Neuronal stem cell (in vitro differentiated cells): ENCODE measurements at regions not wholly inside any gene's neighbourhood (a gene's known extent, or its start where the extent isn't known, plus 50 kb on each side); places are given as distances from the start of the nearest gene placed in this dataset.

ENCODE experiments used
- DNase-seq: peaks from one replicate; pipeline ENCODE4 v3.0.0-alpha.2; 2013; ENCODE audit warnings: low spot score
- H2AFZ ChIP-seq: one replicate; pipeline ENCODE4 v1.6.1; 2013; ENCODE audit warnings: mild to moderate bottlenecking, low read length, inconsistent platforms
- H2AK5ac ChIP-seq: 2 replicates; pipeline ENCODE4 v1.6.1; 2013; ENCODE audit warnings: low read depth, mild to moderate bottlenecking, inconsistent platforms, low read length, moderate library complexity, mixed read lengths
- H2BK120ac ChIP-seq: 2 replicates; pipeline ENCODE4 v1.6.1; 2013; ENCODE audit warnings: low read depth, mild to moderate bottlenecking, inconsistent platforms, low read length, moderate library complexity, mixed read lengths
- H2BK12ac ChIP-seq: one replicate; pipeline ENCODE4 v1.6.1; 2013; ENCODE audit warnings: low read length, inconsistent platforms
- H2BK15ac ChIP-seq: 2 replicates; pipeline ENCODE4 v1.6.1; 2013; ENCODE audit warnings: mild to moderate bottlenecking, low read length, inconsistent platforms, mixed read lengths
- H2BK5ac ChIP-seq: one replicate; pipeline ENCODE4 v1.6.1; 2013; ENCODE audit warnings: inconsistent platforms, mild to moderate bottlenecking, low read length, moderate library complexity
- H3K14ac ChIP-seq: one replicate; pipeline ENCODE4 v1.6.1; 2013; ENCODE audit warnings: low read length, inconsistent platforms
- H3K18ac ChIP-seq: 2 replicates; pipeline ENCODE4 v1.6.1; 2013; ENCODE audit warnings: low read length, inconsistent platforms
- H3K23ac ChIP-seq: 2 replicates; pipeline ENCODE4 v1.6.1; 2013; ENCODE audit warnings: low read depth, mild to moderate bottlenecking, mixed read lengths, low read length, inconsistent platforms; ENCODE audit not compliant: poor library complexity
- H3K27ac ChIP-seq: replicated peaks from 3 replicates; pipeline ENCODE4 v1.5.1; 2013; ENCODE audit warnings: low read length, inconsistent platforms
- H3K27me3 ChIP-seq, 3 experiments: 2 replicates each; pipeline ENCODE4 v1.6.1; 2013; ENCODE audit warnings: low read length in 3 of 3, mild to moderate bottlenecking in 2 of 3, inconsistent platforms in 1 of 3, low read depth in 1 of 3, mixed read lengths in 1 of 3, moderate library complexity in 1 of 3; ENCODE audit not compliant: control insufficient read depth in 3 of 3, insufficient read depth in 3 of 3
- H3K36me3 ChIP-seq, 2 donors: replicated peaks in 1 of 2; 2 replicates each; pipeline ENCODE4 v1.6.1; 2013; ENCODE audit warnings: low read length in 2 of 2; ENCODE audit not compliant: control insufficient read depth in 2 of 2, insufficient read depth in 2 of 2
- H3K4ac ChIP-seq: 2 replicates; pipeline ENCODE4 v1.6.1; 2013; ENCODE audit warnings: inconsistent platforms, mild to moderate bottlenecking, low read length, moderate library complexity
- H3K4me1 ChIP-seq, 2 donors: 1 replicate in 1 of 2; 2 replicates in 1 of 2; pipeline ENCODE4 v1.6.1; 2013; ENCODE audit warnings: low read length in 2 of 2, low read depth in 1 of 2; ENCODE audit not compliant: control insufficient read depth in 2 of 2, insufficient read depth in 1 of 2
- H3K4me2 ChIP-seq: one replicate; pipeline ENCODE4 v1.6.1; 2013; ENCODE audit warnings: mild to moderate bottlenecking, low read length, inconsistent platforms; ENCODE audit not compliant: insufficient read depth, poor library complexity, severe bottlenecking
- H3K4me3 ChIP-seq, 2 donors: 2 replicates each; pipeline ENCODE4 v1.5.1; 2013; ENCODE audit warnings: low read length in 2 of 2, mild to moderate bottlenecking in 2 of 2, inconsistent platforms in 1 of 2, moderate library complexity in 1 of 2
- H3K79me1 ChIP-seq: one replicate; pipeline ENCODE4 v1.6.1; 2013; ENCODE audit warnings: low read depth, mild to moderate bottlenecking, inconsistent platforms, low read length, moderate library complexity
- H3K9ac ChIP-seq: one replicate; pipeline ENCODE4 v1.6.1; 2013; ENCODE audit warnings: mild to moderate bottlenecking, low read depth, low read length, inconsistent platforms; ENCODE audit not compliant: poor library complexity
- H3K9me3 ChIP-seq, 2 donors: replicated peaks in 1 of 2; 2 replicates each; pipeline versions ENCODE3 to v1.6.1; 2013; ENCODE audit warnings: low read length in 2 of 2, mild to moderate bottlenecking in 2 of 2, inconsistent platforms in 1 of 2, low read depth in 1 of 2, mixed read lengths in 1 of 2, moderate library complexity in 1 of 2; ENCODE audit not compliant: control insufficient read depth in 2 of 2, insufficient read depth in 1 of 2
- H4K8ac ChIP-seq: one replicate; pipeline ENCODE4 v1.6.1; 2013; ENCODE audit warnings: low read depth, mild to moderate bottlenecking, inconsistent platforms, low read length, moderate library complexity
- H4K91ac ChIP-seq: one replicate; pipeline ENCODE4 v1.6.1; 2013; ENCODE audit warnings: low read length, low read depth, mild to moderate bottlenecking, inconsistent platforms; ENCODE audit not compliant: poor library complexity
- WGBS, 2 donors: extraction: QIAGEN DNeasy Blood & Tissue Kit; methylation state at CpG; one replicate each; pipeline ENCODE4 v1.1.7; 2013; ENCODE audit warnings: missing lambda C conversion rate in 2 of 2, mixed read lengths in 1 of 2; ENCODE audit not compliant: insufficient read length in 2 of 2, insufficient replicate concordance in 1 of 2; ENCODE audit errors: extremely low coverage in 2 of 2; 5-methylcytosine and 5-hydroxymethylcytosine counted together

- DNase-seq: no peak
- Histone ChIP-seq H3K79me1 (no peaks in the 10 kb centered on the region), H2BK5ac (no peak overlapping the region), H2AFZ (no peak overlapping the region), H3K4me2 (no peak overlapping the region), H3K9ac (no peak overlapping the region), H3K9me3 (peaks cover 0 to 1% of the 10 kb centered on the region in 2 donors), H3K23ac (no peak overlapping the region), H3K27ac (no peak overlapping the region), H3K27me3 (peaks cover 0 to 3% (median 0%) of the 10 kb centered on the region in 3 experiments), H3K4me1 (peaks cover 0 to 2% of the 10 kb centered on the region in 2 donors), H3K4me3 (no peak overlapping the region), H3K14ac (no peak overlapping the region), H2BK15ac (no peak overlapping the region), H2BK12ac (no peak overlapping the region), H4K8ac (no peak overlapping the region), H3K4ac (no peak overlapping the region), H4K91ac (no peak overlapping the region), H2BK120ac (no peak overlapping the region), H2AK5ac (no peak overlapping the region), H3K36me3 (no peaks in the 10 kb centered on the region), H3K18ac (no peak overlapping the region)
- no CpG with 5 or more reads among the region's 16 CpGs for WGBS, 2 donors
These were observed 208.6 kb downstream of the SMAD2 start for GRCh38 chr18:47721876-47722275.

DNA sequence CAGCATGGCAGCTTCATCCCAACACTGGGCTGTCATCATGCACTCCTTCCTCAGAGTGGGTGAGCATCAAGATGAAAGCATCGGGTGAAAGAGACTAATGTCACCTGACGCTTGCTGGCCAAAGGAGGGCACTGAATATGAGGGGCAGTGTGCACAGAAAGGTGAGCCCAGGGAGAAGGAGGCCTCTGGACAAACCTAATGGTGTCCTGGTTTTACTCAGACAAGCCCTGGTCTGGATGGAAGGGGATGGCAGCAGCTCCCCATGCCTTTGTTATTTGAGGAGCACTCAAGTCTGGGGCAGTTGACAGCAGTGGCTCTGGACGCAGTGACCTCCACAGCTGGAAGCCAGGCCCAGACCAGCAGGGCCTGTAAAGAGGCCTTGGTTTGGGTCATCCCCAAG lies 209.7 kb downstream of the SMAD2 start:
- Histone ChIP-seq H4K8ac (no peak overlapping the region), H3K4me1 (no peaks in the 10 kb centered on the region), H2BK15ac (no peak overlapping the region), H3K4ac (no peak overlapping the region), H2BK12ac (no peak overlapping the region), H2BK120ac (no peak overlapping the region), H2AK5ac (no peak overlapping the region), H3K23ac (no peak overlapping the region), H3K9me3 (peaks cover 0 to 1% of the 10 kb centered on the region in 2 donors), H3K14ac (no peak overlapping the region), H3K9ac (no peak overlapping the region), H4K91ac (no peak overlapping the region), H3K4me2 (no peak overlapping the region), H3K79me1 (no peaks in the 10 kb centered on the region), H2BK5ac (no peak overlapping the region), H3K18ac (no peak overlapping the region), H2AFZ (no peak overlapping the region), H3K4me3 (no peak overlapping the region), H3K27me3 (peaks cover 0 to 3% (median 0%) of the 10 kb centered on the region in 3 experiments), H3K27ac (no peak overlapping the region), H3K36me3 (no peaks in the 10 kb centered on the region)
- WGBS, 2 donors: no CpG with 5 or more reads among the region's 3 CpGs
- no peak for DNase-seq

DNA sequence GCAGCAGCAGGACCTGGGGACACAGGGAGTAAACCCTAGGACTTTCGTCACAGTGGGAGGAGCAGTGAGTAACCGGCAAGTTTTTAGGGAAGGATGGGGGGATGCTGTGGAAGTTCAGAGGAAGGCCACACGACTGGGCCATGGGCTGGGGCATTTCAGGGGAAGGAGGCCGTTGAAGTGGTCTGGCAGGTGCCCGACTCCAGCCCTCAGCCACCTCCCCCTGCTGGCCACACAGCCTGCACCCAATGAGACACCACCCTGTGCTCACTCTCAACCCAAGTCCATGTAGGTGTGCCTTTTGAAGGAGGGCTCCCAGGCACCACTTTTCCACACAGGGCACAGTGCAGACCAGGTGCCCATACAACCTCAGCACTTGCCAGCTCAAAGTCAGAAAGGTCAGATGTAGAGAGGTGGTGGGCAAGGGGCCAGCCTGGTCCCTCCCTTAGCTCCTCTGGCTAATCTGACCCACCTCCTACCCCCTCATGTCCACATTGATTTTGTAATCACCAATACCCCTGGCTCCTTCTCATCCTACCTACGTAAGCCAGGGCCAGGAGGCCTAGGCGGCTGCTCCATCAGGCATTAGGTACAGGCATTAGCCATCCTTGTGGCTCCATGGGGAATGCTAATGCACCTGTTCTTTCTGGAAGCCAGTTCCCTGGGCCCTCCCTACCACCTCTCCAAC lies 211.2 kb downstream of the SMAD2 start:
- no peak for DNase-seq
- Histone ChIP-seq H3K79me1 (no peaks in the 10 kb centered on the region), H2BK12ac (no peak overlapping the region), H3K27me3 (peaks cover 0 to 3% (median 0%) of the 10 kb centered on the region in 3 experiments), H3K4me2 (no peak overlapping the region), H3K27ac (no peak overlapping the region), H2AFZ (no peak overlapping the region), H2BK15ac (no peak overlapping the region), H2BK120ac (no peak overlapping the region), H3K9ac (no peak overlapping the region), H4K8ac (no peak overlapping the region), H3K4ac (no peak overlapping the region), H3K4me3 (no peak overlapping the region), H2AK5ac (no peak overlapping the region), H3K9me3 (peaks cover 0 to 1% of the 10 kb centered on the region in 2 donors), H3K14ac (peak overlapping the region; percentile 3), H3K4me1 (no peaks in the 10 kb centered on the region), H3K18ac (no peak overlapping the region), H3K23ac (peak overlapping the region; percentile 10), H2BK5ac (no peak overlapping the region), H4K91ac (no peak overlapping the region), H3K36me3 (no peaks in the 10 kb centered on the region)
- no CpG with 5 or more reads among the region's 7 CpGs for WGBS, 2 donors

DNA sequence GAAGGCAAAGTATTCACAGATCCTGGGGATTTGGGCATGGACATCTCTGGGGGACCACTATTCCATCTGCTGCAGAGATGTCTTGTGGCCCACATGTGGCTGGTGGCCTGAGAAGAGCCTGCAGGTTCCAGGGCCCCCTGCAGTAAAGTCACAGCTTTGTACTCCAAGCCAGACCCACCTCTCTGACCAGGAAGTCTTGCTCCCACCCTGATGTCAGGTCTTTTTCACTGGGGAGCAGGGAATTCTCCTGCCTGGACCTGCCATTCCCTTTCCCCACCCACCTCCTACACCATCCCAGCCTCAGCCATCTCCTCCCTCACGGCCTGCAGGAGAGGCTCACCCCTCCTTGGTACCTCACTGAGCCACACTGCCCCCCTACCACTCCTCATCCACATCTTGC lies 211.8 kb downstream of the SMAD2 start:
- H3K27ac ChIP-seq: no peak overlapping the region
- no peak overlapping the region for H2BK12ac ChIP-seq
- H3K4ac ChIP-seq: no peak overlapping the region
- WGBS, 2 donors: no CpG with 5 or more reads among the region's 1 CpG
- H3K9me3 ChIP-seq: peaks cover 0 to 1% of the 10 kb centered on the region in 2 donors
- H3K4me3 ChIP-seq: no peak overlapping the region
- no peaks in the 10 kb centered on the region for H3K79me1 ChIP-seq
- peaks cover 0 to 3% (median 0%) of the 10 kb centered on the region in 3 experiments for H3K27me3 ChIP-seq
- no peak overlapping the region for H4K91ac ChIP-seq
- H3K9ac ChIP-seq: no peak overlapping the region
- no peaks in the 10 kb centered on the region for H3K36me3 ChIP-seq
- H4K8ac ChIP-seq: no peak overlapping the region
- no peak overlapping the region for H2BK5ac ChIP-seq
- no peak overlapping the region for H2BK120ac ChIP-seq
- no peaks in the 10 kb centered on the region for H3K4me1 ChIP-seq
- no peak overlapping the region for H2AK5ac ChIP-seq
- H2BK15ac ChIP-seq: no peak overlapping the region
- no peak overlapping the region for H3K14ac ChIP-seq
- H3K23ac ChIP-seq: peak overlapping the region; percentile 10
- DNase-seq: no peak
- H2AFZ ChIP-seq: no peak overlapping the region
- no peak overlapping the region for H3K4me2 ChIP-seq
- H3K18ac ChIP-seq: no peak overlapping the region
